HG02642 (cell line): ENCODE measurements at regions not wholly inside any gene's neighbourhood (a gene's known extent, or its start where the extent isn't known, plus 50 kb on each side); places are given as distances from the start of the nearest gene placed in this dataset.
"Not testable (repeated sequence)": the region's sequence is repeated elsewhere in the genome, so short reads cannot be mapped to it uniquely, and the experiment has no call there.

Experiments used
- ATAC-seq: cut with Tn5 transposase; IDR thresholded peaks from one replicate; pipeline ENCODE4 v1.9.1; 2021; ENCODE audit warnings: mild to moderate bottlenecking; ENCODE audit not compliant: unreplicated experiment, poor library complexity

DNA sequence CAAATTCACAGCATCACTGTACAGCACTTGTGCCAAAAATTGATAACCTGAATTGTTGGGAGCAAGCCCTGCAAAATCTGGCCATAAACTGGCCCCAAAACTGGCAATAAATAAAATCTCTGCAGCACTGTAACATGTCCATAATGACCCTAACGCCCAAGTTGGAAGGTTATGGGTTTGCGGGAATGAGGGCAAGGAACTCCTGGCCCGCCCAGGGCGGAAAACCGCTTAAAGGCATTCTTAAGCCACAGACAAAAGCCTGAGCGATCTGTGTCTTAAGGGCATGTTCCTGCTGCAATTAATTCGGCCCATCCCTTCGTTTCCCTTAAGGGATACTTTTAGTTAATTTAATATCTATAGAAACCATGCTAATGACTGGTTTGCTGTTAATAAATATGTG lies 690.1 kb upstream of the EPHA5 start:
- ATAC-seq: not testable (repeated sequence)

- no peak for ATAC-seq
These were observed 687.0 kb upstream of the EPHA5 start for GRCh38 chr4:66357316-66357715.

- ATAC-seq: no peak
These were observed 685.0 kb upstream of the EPHA5 start for GRCh38 chr4:66355328-66355727.

DNA sequence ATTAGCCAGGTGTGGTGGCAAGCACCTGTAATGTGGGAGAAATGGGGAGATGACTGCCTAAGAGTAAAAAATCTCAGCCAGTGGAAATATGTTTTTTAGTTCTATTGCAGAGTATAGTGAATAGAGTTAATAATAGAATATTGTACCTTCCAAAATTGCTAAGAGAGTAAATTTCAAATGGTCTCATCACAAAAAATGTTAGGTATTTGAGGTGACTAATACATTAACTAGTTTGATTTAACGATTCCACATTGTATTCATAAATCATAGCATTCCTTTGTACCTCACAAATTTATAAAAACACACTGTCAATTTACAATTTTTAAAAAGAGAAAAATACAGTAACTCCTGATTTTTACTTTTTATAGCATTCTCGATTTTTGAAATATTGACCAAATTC lies 681.5 kb upstream of the EPHA5 start:
- no peak for ATAC-seq

DNA sequence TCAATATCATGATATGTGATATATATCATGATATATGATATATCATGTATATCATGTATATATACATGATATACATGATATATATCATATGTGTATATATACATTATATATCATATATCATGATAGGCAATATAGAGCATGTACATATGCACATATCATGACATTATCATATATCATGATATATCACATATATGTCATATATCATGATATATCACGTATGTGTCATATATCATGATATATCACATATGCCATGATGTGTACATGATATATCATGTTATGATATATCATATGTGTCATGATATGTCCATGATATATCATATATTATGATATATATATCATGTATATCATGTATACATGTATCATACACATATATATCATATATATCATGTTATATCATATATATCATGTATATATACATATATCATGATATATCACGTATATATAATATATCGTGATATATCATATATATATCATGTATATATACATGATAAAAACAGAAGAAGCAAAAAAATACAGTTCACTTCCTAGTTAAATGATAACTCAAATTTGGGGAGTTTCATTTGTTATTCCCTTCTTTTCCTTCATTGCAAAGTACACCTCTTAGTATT lies 670.1 kb upstream of the EPHA5 start:
- no peak for ATAC-seq

GRCh38 chr4:66339007-66339406 lies 668.7 kb upstream of the EPHA5 start:
- no peak for ATAC-seq

- no peak for ATAC-seq
These were observed 661.5 kb upstream of the EPHA5 start for GRCh38 chr4:66331761-66332160.

DNA sequence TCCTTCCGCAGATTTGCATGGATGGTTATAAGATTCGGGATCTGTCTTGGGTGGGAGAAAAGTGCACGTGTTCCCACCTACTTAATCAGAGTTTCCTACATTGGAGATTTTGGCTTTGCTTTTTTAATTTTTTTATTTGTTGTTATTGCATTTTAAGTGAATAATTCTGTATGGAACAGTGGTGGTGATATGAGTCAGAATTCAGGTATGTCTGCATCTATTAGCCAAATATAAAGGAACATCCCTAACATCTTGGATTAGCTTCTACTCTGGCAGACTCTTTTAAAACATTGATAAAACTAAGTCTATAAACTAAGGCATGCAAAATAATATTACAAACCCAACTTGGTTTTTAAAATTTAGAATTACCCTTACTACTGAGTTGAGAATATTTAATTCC lies 659.8 kb upstream of the EPHA5 start:
- ATAC-seq: no peak

- no peak for ATAC-seq
These were observed 658.7 kb upstream of the EPHA5 start for GRCh38 chr4:66328803-66329574.

DNA sequence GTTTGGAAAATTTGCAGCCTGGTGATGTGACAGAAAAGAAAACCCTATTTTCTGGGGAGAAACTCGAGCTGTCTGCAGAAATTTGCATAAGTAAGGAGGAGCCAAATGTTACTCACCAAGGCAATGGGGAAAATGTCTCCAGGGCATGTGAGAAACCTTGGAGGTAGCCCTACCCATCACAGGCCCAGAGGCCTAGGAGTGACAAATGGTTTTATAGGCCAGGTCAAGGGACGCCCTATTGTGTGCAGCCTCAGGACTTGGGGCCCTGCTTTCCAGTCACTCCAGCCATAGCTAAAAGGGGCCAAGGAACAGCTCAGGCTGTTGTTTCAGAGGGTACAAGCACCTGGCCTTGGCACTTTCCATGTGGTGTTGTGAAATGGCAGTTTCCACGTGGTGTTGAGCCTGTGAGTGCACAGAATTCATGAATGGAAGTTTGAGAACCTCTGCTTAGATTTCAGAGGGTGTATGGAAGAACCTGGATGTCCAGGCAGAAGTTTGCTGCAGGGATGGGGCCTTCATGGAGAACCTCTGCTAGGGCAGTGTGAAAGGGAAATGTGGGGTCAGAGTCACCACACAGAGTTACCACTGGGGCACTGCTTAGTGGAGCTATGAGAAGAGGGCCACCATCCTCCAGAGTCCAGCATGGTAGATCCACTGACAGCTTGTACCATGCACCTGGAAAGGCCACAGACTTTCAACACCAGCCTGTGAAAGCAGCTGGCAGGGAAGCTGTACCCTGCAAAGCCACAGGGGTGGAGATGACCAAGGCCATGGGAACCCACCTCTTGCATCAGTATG lies 637.6 kb upstream of the EPHA5 start:
- no peak for ATAC-seq

DNA sequence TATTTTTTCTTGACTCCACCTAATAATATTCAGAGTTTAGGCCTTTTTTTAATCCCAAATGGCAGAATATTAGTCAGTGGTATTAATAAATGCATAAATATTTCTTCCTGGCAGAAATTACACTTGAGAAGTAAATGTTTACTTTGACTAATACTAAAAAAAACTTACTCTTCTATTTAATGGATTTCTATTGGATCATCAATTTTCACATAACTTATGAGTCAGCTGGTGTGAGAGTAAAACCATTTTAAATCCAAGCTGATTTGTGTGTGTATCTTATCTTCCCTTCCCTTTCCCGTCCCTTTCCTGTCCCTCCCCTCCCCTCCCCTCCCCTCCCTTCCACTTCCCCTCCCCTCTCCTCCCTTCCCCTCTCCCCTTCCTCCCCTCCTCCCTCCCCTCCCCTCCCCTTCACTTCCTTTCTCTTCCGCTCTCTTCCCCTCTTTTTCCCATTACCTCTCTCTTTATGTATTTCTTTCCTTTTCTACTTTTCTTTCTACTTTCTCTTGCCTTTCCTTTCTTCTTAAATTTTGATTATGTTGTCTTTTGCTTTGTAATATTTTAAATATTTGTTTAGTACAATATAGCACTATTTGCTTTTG lies 630.1 kb upstream of the EPHA5 start:
- no peak for ATAC-seq

GRCh38 chr4:66298569-66298968 lies 628.3 kb upstream of the EPHA5 start:
- ATAC-seq: no peak

DNA sequence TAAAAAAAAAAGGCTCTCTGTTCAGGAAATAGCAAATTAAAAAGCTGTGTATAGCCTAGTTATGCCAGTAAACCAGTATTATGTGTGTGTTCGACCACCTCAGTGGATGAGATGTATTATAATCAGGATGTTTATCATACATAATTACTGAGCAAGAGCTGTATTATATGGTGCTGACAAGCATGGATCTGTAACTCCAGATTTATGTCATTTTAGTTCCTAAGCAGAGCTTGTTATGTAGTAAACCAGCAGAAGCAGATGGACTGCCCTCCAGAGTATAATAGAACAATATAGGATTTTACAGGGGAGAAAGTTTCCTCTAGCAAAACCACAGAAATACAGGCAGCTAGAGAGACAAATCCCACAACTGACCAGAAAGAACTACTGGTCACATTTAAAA lies 627.4 kb upstream of the EPHA5 start:
- no peak for ATAC-seq

- ATAC-seq: no peak
These were observed 624.3 kb upstream of the EPHA5 start for GRCh38 chr4:66294638-66295037.

- ATAC-seq: no peak
These were observed 614.7 kb upstream of the EPHA5 start for GRCh38 chr4:66284991-66285451.

- ATAC-seq: no peak
These were observed 608.8 kb upstream of the EPHA5 start for GRCh38 chr4:66279084-66279483.

- no peak for ATAC-seq
These were observed 605.2 kb upstream of the EPHA5 start for GRCh38 chr4:66275411-66276038.

- ATAC-seq: no peak
These were observed 602.8 kb upstream of the EPHA5 start for GRCh38 chr4:66273110-66273509.

GRCh38 chr4:66270356-66270755 lies 600.1 kb upstream of the EPHA5 start:
- not testable (repeated sequence) for ATAC-seq

- not testable (repeated sequence) for ATAC-seq
These were observed 596.3 kb upstream of the EPHA5 start for GRCh38 chr4:66266554-66266953.
